ENCODE measurements at regions not wholly inside any gene's neighbourhood (a gene's known extent, or its start where the extent isn't known, plus 50 kb on each side); places are given as distances from the start of the nearest gene placed in this dataset.
"Not testable (repeated sequence)": the region's sequence is repeated elsewhere in the genome, so short reads cannot be mapped to it uniquely, and the experiment has no call there.

DNA sequence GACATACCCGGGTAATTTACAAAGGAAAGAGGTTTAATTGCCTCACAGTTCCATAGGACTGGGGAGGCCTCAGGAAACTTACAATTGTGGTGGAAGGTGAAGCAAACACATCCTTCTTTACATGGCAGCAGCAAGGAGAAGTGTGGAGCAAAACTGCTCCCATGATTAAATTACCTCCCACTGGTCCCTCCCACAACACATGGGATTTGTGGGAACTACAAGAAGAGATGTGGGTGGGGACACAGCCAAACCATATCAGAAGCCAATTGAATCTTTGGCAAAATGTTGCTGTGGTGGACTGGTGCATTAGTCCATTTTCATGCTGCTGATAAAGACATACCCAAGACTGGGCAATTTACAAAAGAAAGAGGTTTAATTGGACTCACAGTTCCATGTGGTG, 65.0 kb downstream of the KCTD12 start:
- TF ChIP-seq EZH2 (optimal IDR thresholded peaks at IDR 0.05; ENCODE audit: low read depth, low read length), result not testable (repeated sequence)
- TF ChIP-seq, protein P1, sequence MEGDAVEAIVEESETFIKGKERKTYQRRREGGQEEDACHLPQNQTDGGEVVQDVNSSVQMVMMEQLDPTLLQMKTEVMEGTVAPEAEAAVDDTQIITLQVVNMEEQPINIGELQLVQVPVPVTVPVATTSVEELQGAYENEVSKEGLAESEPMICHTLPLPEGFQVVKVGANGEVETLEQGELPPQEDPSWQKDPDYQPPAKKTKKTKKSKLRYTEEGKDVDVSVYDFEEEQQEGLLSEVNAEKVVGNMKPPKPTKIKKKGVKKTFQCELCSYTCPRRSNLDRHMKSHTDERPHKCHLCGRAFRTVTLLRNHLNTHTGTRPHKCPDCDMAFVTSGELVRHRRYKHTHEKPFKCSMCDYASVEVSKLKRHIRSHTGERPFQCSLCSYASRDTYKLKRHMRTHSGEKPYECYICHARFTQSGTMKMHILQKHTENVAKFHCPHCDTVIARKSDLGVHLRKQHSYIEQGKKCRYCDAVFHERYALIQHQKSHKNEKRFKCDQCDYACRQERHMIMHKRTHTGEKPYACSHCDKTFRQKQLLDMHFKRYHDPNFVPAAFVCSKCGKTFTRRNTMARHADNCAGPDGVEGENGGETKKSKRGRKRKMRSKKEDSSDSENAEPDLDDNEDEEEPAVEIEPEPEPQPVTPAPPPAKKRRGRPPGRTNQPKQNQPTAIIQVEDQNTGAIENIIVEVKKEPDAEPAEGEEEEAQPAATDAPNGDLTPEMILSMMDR (IDR thresholded peaks at IDR 0.05; ENCODE audit: low read length), result not testable (repeated sequence)

Data from MM.1S (cell line).